Stimulated activated CD4-positive, alpha-beta T cell treated with anti-CD3 and anti-CD28 coated beads, TNF-alpha, amount 100 ng/mL, for 1 hour (primary cell): ENCODE measurements at regions not wholly inside any gene's neighbourhood (a gene's known extent, or its start where the extent isn't known, plus 50 kb on each side); places are given as distances from the start of the nearest gene placed in this dataset.
"Not testable (repeated sequence)": the region's sequence is repeated elsewhere in the genome, so short reads cannot be mapped to it uniquely, and the experiment has no call there.

Experiments used
- DNase-seq, 3 donors: peaks; one replicate each; pipeline ENCODE4 v3.0.0-alpha.2; 2020; ENCODE audit warnings: low read depth in 3 of 3, low spot score in 1 of 3

DNA sequence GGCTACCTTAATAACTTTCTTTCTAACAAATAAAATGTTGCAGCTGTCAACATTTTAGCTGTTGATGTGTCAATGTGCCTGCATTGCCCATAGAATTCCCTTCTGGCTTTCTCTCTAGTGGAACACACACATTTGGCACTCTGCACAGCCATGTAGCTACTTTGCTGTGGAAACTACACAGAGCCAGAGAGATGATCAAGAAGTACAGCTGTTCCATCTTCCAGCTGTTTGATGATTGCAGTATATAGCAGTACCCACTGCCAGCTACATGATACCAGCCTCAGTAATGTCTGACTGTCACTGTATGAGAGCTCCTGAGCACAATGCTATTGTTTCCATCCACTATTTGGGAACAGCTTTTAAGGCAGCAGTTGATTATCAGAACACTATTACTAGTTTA, 843.0 kb downstream of the PCDH17 start:
- no peak for DNase-seq

DNA sequence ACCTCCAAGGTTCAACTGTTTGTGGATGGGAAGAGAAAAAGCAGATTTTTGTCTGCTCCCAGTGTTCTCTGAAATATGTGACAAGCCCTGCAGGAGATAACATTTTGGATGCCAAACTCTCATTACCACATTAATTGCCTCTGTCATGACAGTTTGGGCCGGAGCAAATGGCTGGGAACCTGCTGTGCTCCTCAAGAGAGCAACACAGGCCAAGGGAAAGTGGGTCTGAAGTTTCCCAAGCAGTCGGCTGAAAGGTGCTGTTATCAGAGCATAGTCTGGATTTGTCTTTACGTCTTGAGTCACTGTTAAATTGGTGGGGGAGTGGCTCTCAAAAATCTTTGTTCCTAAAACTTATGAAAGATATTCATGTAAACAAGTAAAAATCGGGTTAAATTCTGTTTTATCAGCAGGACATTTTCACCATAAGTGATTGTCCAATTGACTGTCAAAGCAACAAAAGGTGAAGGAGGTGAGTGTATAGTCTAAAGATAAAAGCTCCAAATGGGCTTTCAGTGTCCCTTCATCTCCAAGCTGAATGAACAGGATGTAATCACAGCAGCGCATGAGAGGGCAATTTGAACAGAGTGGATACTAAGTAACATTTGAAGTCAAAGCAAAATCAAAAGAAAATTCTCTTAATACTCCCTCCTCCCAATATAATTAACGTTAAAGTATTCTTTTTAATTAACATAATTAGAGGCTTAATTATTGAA, 844.8 kb downstream of the PCDH17 start:
- no peak for DNase-seq

DNA sequence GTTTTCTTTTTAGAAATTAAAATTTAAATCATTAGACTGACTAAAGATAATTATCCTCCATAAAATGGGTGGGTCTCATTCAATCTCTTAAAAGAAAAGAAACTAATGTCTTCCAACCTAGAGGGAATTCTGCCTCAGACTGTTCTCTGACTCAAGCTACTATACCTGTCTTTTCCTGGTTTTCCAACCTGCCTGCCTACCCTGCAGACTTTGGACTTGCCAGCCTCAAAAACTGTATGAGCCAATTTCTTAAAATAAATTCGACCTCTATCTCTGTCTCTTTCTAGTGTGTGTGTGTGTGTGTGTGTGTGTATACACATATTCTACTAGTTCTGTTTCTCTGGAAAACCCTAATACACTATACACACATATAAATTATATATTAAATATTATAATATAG, 847.3 kb downstream of the PCDH17 start:
- DNase-seq = no peak

GRCh38 chr13:58480061-58480460, 848.5 kb downstream of the PCDH17 start:
- no peak for DNase-seq

GRCh38 chr13:58488251-58488650, 856.7 kb downstream of the PCDH17 start:
- no peak for DNase-seq

GRCh38 chr13:58495668-58496067, 864.1 kb downstream of the PCDH17 start:
- DNase-seq = no peak

DNA sequence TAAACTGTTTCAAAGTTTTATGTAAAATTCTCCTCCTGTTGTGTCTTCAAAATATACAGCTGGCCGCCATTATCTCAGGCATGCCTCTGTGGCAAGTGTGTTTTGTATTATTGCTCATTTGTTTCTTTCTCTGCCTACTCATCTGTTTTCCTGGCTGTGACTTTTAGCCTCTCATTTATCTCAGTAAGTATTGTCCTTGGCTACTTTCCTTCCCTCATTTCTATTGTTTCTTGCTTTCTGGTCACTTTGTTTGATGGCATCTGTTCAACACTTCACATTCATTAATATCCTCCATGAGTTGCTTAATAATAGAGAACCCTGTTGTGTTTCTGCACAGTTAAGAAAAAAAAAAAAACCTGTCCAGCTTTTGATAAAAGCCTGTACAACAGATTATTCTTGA, 869.4 kb downstream of the PCDH17 start:
- DNase-seq = no peak

- DNase-seq = not testable (repeated sequence)
Measured at GRCh38 chr13:58504202-58504700, 872.7 kb downstream of the PCDH17 start.

GRCh38 chr13:58505262-58505920, 873.8 kb downstream of the PCDH17 start:
- not testable (repeated sequence) for DNase-seq

- DNase-seq = no peak
Measured at GRCh38 chr13:58528351-58528750, 896.8 kb downstream of the PCDH17 start.

GRCh38 chr13:58531614-58532013, 900.1 kb downstream of the PCDH17 start:
- no peak for DNase-seq

DNA sequence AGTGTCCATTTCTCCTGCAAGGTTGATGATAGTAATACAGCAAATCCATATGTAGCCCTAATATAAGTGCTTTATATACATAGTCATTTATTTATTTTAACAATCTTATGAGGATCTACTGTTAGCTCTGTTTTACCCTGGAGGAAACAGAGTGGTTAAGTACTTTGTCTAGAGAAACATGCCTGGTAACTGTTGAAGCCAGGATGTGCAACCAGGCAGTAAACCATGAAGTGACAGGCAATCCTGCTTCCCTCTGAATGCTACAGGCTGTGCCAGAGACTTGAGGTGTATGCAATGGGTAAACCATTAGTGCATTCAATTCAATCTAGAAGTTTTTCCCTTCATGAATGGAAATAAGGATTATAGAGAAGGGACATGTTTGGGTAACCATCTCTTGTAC, 911.0 kb downstream of the PCDH17 start:
- no peak for DNase-seq

DNA sequence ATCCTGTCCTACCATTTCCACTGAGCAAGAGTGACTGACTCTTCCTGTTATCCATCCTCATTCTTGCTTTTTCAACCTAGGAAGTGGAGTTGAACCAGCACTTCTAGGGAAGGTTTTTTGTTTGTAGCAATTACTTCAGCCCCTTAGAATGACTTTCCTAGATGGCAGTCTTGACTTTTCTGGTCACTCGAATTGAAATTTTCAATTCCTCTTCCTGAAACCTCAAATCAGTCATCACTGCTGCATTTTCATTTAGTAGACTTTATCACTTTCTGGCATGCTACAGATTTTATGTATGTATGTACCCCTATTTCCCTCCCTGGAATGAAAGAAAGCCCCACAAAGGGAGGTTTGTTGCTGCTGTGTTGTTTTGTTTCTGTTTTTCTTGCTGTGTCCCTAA, 915.9 kb downstream of the PCDH17 start:
- no peak for DNase-seq

GRCh38 chr13:58566176-58566575, 934.6 kb downstream of the PCDH17 start:
- DNase-seq = no peak

DNA sequence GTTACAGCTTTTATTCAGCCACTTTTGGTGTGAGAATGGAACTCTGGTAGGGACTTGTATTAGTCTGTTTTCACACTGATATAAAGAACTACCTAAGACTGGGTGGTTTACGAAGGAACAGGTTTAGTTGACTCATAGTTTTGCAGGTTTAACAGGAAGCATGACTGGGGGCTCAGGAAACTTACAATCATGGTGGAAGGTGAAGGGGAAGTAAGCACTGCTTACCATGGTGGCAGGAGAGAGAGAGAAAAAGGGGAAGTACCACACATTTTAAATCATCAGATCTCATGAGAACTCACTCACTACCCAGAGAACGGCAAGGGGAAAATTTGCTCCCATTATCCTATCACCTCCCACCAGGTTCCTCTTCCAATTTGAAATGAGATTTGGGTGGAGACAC, 942.2 kb downstream of the PCDH17 start:
- no peak for DNase-seq

GRCh38 chr13:58574791-58575190, 943.2 kb downstream of the PCDH17 start:
- DNase-seq = no peak

DNA sequence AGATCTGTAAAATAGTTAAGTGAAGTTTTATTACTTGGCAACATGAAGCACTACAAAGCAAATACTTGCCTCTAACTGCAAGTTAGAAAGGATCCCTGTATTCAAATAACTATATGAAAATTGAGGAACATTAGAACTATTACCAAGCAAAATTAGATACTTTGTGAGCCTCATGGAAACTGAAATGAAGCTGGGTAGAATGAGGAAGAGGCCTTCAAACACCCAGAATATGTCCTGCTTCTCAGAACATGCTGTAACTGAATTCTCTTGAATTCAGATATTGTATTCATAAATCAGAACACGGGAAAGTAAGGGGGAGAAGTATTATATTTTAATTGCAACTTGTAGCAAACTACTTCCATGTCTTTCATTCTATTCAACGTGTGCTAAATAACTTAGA, 947.9 kb downstream of the PCDH17 start:
- no peak for DNase-seq

DNA sequence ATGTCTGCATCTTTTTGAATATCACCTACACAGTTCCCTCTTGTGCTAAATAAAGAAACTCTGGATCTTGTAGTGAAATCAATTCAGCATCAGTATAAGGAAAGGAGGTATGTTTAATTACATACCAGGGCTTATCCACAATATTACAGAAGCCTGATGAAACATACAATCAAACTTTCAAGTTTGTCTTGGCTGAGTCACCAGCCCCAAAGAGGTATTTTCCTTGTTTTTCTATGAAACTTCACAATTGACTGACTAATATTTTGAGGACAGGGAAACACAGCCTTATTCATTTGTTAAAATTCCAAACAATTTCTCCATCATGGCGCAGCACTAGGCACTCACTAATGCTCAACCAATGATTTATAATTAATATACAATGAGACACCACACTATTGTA, 952.4 kb downstream of the PCDH17 start:
- DNase-seq = no peak

GRCh38 chr13:58584610-58585009, 953.1 kb downstream of the PCDH17 start:
- DNase-seq = no peak

- no peak for DNase-seq
Measured at GRCh38 chr13:58587183-58587582, 955.6 kb downstream of the PCDH17 start.

GRCh38 chr13:58592052-58592451, 960.5 kb downstream of the PCDH17 start:
- no peak for DNase-seq

GRCh38 chr13:58592786-58593185, 961.2 kb downstream of the PCDH17 start:
- DNase-seq = no peak
